NCI-H1105 treated with DMSO at 0.1 percent for 48 hours (cell line): ENCODE measurements at regions not wholly inside any gene's neighbourhood (a gene's known extent, or its start where the extent isn't known, plus 50 kb on each side); places are given as distances from the start of the nearest gene placed in this dataset.

ENCODE experiments used
- DNase-seq: peaks from one replicate; lab custom pipeline; 2025; lab: John Stamatoyannopoulos, UW

DNA sequence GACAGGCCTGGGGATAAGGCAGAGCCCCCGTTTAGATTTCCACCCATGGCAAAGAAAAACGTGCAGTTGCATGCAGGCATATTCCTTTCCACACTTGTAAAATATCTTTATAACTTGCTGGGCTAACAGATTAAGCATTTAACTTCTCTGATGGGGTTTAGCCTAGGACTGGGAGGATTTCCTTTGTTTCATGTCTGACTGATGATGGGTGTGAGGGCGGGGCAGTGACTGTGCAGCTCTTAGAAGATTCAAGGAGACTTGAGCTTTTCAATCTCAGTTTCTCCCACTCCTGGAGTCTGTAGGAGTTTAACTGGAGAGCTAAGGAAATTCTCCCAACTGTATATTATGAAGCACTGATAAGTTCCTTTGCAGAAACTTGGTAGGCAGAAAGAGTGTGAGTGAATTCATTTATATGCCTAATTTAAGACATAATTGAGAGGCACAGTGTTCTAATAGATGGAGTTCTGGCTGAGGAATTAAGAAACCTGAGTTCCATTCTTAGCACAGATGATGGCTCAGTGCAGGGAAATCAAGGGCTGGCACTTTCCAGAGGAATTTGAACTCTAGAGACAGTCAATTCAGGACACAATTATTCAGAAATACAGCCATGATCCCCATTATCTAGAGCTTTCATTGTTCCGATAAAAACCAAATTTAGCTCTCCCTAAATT lies 214.6 kb upstream of the CNR1 start:
- DNase-seq: no peak

DNA sequence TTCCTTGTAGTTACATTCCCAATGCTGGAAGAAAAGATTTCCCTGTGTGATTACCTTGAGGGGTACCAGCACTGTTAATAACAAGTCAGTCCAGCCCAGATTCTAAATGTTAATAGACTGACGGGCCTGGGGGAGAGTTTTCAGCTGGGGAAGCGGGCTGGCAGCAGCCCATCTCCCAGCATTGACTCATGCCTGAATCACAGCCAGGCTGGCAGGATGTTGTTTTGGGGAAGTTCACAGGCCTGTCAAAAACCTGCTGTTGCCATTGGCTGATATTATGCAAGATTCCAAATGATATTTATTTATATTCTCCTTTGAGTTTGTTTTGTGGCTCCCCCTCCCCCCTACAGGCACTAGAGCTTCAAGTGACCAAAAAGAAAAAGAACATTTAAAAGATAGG lies 213.9 kb upstream of the CNR1 start:
- no peak for DNase-seq

GRCh38 chr6:88378639-88379038 lies 212.5 kb upstream of the CNR1 start:
- DNase-seq: no peak

DNA sequence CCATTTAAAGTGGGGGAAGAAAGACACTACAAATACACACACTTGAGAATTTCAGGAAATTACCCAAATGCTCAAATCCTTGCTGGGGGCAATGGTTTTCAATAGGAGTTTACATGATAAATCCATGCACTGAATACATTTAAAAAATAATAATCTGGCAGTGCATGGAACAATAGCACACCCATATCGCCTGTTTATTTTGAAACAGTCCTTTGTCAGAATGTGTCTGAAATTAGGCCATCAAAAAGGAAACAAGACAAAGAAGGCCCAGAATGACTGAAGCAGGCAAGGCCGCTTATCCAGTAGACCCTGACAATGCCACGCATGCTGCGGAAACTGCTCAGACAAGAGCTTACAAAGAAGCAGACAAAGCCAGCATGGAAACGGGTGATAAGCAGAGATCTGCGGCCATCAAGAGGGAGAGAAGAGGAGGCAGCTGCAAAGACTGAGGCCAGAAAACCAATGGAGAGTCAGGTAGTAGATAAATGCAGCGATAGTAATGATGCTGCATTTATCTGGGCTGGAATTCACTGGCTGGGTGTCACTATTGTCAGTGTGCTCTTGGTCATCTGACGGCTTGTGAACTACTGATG lies 211.9 kb upstream of the CNR1 start:
- DNase-seq: no peak

DNA sequence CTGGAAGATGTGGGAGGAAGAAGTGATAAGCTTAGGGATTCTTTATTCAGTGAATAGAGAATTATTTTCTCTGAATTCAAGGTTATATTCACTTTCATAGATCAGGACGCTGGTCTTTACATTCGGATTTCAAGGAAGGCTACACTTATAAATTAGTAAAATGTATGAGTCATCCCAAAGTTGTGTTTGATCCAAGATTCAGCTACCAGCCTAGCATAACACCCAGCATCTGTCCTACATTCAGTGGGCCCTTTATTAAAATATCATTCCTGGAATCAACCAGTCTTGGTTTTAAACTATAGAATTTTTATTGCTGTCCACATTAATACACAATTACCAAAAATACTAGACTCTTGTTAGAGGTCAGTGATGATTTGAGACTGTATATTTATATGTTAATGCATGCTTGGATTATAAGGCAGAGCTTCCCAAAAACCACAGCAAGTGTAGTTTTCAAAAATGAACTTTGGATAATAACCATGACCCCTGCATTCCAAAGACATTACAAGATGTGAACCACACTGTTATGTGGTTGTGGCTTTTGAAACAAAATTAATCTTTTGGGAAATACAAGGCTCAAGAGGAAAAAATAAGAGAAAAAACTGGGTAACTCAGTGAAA lies 210.7 kb upstream of the CNR1 start:
- DNase-seq: no peak

- DNase-seq: no peak
These were observed 210.1 kb upstream of the CNR1 start for GRCh38 chr6:88376197-88376596.

GRCh38 chr6:88374553-88374952 lies 208.4 kb upstream of the CNR1 start:
- peak; percentile 16 for DNase-seq

DNA sequence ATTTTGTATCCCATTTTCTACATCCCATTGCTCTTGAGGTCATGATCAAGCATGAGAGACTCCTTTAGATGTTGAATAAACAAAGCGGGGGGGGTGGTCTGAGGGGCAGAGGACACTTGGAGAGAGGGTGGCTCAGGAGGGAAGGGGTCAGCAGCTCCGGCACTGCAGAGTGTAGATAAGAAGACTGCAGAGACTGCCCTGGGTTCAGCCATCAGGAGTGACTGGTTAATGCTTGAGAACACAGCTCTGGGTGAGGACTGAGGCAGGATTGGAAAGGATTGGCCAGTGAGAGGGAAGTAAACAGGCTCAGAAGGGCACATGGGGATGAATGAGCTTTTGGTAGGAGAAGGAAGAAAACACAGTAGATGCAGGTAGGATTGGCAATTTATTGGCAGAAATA lies 205.3 kb upstream of the CNR1 start:
- DNase-seq: no peak

DNA sequence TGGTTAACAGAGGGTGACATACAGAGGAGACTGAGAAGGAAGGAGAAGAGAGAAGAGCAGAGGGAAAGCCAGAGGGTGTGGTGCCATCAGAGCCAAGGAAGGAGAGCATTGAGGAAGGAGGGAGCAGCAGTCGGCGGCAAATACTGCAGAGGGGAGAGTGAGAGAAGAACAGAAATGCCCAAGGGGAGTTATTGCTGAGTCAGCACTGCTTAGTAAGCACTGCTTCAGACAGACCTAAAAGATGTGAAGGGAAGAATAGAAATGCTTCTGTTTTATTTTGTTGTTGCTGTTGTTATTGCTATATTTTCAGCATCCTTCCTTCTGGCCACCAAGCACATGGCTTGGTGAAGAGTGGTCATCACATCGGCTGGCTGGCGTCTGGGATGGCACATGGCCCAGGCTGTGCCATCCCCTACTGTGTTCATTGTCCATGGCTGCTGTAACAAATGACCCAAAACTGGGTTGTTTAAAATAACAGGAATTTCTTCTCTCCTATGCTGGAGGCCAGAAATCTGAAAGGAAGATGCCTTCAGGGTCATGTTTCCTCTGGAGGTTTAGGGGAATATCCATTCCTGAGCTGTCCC lies 204.1 kb upstream of the CNR1 start:
- no peak for DNase-seq

- no peak for DNase-seq
These were observed 203.1 kb upstream of the CNR1 start for GRCh38 chr6:88369262-88369661.

DNA sequence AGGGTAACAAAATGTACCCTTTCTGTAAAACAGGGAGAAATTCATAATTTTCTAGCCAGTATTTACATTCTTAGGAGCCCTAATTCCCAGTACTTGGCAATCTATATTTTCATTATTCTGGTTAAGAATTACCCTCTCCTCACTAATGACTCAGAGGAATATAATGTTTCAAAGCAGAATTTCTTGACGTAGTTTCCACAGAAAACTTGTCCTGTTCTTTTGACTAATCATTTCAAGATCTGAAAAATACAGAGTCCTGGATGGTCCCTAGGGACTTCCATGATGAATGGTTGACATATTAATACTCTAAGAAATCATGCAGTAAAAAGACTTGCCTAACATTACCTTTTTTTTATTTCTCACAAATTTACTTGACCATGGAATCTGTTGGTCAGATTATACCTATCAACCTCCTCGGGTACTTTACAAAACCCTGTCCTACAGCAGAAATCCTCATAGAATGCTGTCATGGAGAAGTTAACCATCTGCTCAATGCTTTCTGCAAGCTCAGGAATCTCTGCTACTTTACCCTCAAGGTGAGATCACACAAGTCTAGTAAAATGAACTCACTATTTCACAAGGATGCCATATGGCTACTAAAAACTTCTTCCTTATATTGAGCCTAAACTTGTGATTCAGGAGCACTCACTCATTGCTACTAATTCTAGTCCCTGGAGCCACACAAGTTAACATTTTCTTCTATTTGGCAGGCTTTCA lies 202.1 kb upstream of the CNR1 start:
- no peak for DNase-seq

DNA sequence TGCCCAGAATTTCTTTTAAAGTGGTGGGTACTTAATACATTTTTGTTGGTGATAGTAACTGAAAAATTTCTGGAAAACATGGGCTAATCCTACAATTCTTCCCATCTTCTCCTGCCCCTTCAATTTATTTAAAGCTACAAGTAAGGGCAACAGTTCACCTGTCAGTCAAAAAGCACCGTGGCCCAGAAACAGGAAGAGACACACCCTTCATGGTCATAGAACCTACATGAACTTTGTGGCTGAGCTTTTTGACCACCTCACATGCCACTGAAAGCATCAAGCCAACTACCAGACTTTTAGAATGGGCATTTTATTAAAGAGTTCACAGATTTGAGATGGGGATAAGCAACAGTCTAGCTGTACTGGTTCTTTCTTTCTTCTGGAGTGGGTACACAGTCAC lies 201.1 kb upstream of the CNR1 start:
- no peak for DNase-seq

- no peak for DNase-seq
These were observed 200.5 kb upstream of the CNR1 start for GRCh38 chr6:88366672-88367071.

DNA sequence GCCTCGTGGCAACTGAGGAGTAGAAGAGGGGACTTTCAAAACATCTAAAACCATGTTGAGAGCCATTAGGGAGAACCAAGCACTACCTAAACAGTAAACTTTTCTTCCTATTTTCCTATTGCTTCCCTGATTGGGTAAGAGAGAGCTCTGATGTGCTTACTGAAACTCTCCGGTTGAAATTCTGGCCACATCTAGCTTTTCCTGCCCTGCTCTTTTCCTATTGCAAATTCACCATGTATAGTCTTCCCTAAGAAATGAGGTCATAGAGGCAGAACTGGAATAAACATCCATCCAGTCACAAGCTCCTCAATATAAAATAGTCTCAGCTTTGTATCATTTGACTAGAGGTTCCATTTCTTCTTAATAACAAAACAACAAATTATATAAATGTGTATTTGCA lies 199.5 kb upstream of the CNR1 start:
- DNase-seq: no peak

DNA sequence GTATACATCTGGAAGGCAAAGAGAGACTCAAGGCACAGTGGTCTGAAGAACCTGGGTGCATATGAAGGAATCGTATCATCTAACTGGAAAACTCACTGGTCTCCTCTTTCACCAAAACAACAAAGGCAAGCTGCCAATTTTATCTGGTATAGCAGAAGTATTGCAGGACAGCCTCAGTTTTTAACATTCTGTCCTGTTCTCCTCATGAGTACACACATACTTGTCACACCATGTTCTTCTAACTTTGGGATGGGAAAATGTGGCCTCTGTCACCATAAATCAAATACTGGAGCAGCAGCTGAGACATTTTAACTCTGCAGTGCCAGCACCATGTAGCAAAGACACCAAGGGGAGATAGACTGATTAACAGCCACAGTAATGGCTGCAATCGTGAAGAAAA lies 199.1 kb upstream of the CNR1 start:
- DNase-seq: no peak

GRCh38 chr6:88361754-88362153 lies 195.6 kb upstream of the CNR1 start:
- DNase-seq: no peak

DNA sequence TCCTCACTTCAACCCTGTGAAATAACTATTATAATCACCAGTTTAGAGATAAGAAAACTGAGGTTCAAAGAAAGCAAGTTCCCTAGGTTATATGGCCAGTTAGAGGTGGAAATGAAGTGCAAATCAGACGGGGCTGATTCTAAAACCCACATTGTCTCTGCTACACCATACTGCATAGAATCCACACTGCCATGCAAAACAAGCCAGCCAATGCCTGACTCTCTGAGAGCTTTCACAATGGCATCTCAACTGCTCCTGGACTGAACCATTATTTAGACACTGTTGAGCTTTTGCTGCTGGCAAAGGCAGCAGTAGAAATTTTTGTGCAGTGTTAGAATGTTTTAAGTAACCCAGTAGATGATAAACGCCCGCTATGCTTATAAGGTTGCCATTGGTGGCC lies 195.2 kb upstream of the CNR1 start:
- DNase-seq: no peak

- no peak for DNase-seq
These were observed 194.2 kb upstream of the CNR1 start for GRCh38 chr6:88360203-88360797.

GRCh38 chr6:88359530-88360202 lies 193.5 kb upstream of the CNR1 start:
- DNase-seq: no peak

GRCh38 chr6:88358846-88359245 lies 192.7 kb upstream of the CNR1 start:
- no peak for DNase-seq

DNA sequence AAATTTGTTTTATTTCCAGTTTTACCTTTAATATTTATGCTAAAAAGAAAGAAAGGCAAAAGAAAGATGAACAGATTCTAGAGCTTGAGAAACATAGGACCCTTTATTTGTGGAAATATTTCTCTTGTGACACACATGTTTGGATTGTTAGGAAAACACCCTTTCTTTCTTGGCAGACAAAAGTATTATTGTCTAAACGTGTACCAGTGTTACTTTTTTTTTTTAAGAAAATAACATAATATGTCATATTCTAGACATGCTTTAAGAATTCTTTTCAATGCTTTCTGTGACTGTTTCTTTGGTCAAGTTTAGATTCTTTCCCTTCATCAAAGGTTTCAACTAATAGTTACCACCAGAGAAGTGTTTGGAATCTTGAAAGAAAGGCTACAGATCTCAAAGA lies 183.4 kb upstream of the CNR1 start:
- DNase-seq: no peak

GRCh38 chr6:88342336-88342735 lies 176.2 kb upstream of the CNR1 start:
- peak; percentile 52 for DNase-seq
